COLO668 (cell line): ENCODE measurements at regions not wholly inside any gene's neighbourhood (a gene's known extent, or its start where the extent isn't known, plus 50 kb on each side); places are given as distances from the start of the nearest gene placed in this dataset.

Experiments
- DNase-seq: peaks from one replicate; lab custom pipeline; 2025; ENCODE audit not compliant: unreplicated experiment; lab: John Stamatoyannopoulos, UW

DNA sequence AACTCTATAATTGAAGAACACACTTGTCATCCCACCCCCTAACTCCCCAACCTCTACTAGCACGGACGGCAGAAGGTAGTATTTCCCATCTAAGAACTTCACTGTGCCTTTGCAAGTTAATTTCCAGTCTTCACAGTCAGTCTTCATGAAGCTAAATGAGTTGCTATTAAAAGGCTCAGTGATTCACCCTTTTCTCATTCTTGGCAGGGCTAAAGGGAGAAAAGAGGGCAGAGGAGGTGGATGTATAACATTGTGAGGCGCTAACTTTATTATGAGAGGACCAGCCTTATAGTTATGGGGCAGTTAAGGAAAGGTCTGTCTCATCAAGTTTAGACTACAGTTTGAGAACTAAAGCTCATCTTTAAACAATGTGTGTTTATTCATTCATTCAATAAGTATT lies 161.0 kb upstream of the S100G start:
- no peak for DNase-seq

DNA sequence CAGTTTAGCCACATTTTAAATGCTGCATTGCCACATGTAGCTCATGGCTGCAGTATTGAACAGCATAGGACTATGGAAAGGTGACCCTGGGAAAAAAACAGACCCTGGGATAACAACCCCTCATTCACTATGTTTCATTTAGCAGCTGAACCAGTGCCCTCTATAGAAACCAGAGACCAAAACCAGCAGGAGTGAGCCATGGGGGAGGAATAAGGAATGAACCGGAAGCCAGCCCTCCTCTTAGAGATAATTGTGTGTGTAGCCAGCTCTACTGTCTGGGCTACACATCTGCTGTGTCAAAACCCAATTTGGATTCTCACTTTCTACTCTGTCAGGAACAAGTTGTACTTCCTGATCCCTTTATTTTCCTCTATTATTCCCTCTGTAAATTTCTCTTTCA lies 158.5 kb upstream of the S100G start:
- DNase-seq: no peak

DNA sequence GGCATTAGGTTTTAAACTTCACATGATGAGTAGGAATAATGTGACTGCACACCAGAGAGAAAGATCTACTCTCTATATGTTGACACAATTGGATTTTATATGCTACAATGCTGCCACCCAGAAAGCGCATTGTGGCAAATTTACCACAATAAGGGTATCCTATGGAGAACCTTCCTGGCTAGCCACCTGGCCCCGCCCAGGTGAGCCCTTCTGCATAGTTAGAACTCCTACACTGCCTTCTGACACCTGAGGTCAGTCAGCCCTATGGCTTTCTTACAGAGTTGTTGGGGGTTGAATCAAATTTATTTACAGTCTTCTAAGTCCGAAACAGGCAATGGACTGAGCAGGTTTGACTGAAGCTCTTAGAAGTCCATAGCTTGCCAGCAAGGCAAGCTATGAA lies 153.8 kb upstream of the S100G start:
- DNase-seq: no peak

DNA sequence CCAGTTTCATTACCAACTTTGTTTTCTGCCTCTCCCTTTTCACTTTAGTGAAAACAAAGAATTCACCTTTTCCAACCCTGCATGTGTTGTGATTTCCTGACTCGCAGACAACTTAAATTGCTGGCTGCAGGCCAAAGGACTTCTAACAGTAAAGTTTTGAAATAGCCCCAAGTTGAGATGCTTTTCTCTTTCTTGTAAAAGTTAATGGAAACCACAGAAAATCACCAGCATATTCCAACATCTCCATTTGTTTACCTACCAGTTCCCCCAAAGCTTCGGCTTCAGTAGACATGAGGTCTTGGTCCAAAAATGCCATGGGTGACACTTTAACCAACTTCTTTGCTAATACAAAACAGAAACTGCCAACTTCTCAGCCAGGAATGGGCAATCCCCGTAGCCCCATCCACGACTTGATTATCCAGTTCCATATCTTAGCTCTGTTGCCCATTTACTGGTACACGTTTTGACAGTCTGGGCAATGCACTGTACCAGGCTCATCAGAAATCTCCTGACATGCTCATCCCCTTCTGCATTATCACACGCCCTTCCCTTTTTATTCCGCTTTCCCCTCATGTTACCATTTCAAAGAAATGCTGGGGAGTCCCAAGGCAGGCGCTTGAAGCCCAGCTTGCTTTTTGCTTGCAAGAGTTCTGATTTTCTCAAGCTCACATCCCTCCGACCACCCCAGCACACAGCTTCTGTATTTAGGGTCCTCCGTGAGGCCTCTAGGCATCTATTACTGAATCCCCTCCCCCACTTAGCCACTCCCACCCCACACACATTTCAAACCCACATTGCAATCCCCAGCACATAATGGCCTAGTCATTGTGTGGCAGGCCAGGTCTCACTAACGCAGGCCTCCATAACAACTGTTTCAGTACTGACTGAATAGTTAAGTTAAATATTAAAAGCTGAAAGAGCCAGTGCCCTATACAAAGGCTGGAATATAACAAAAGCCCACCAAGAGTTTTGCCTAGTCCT lies 137.9 kb upstream of the S100G start:
- DNase-seq: no peak

GRCh38 chrX:16516232-16516876 lies 133.6 kb upstream of the S100G start:
- no peak for DNase-seq

DNA sequence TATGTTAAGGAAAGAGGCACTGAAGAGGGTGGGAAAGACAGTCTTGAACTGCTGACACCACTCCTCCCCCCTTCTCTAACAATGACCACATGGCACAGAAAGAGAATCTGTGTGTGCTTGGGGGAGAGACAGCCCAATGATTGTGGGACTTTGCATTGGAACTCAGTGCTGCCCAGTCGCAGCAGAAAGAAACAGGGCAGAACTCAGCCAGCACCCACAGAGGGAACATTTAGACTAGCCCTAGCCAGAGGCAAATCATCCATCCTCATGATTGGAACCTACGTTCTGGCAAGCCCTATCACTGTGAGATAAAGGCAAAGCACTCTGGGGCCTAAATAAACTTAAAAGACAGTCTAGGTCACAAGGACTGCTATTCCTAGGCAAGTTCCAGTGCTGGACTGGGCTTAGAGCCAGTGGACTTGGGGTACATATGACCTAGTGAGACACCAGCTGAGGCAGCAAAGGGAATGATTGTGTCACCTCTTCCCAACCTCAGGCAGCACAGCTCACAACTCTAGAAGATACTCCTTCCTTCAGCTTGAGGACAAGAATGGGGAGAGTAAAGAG lies 132.8 kb upstream of the S100G start:
- no peak for DNase-seq

DNA sequence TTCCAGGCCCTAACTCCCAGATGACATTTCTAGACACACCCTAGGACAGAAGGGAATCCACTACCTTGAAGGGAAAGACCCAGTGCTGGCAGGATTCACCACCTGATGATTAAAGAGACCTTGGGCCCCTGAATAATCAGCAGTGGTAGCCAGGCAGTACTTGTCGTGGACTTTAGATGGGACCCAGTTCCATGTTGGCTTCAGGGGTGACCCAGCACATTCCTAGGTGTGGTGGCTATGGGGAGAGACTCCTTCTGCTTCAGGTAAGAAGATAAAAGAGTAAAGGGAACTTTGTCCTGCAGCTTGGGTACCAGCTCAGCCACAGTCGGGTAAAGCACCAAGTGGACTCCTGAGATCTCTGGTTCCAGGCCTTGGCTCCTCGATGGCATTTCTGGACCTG lies 131.8 kb upstream of the S100G start:
- no peak for DNase-seq

DNA sequence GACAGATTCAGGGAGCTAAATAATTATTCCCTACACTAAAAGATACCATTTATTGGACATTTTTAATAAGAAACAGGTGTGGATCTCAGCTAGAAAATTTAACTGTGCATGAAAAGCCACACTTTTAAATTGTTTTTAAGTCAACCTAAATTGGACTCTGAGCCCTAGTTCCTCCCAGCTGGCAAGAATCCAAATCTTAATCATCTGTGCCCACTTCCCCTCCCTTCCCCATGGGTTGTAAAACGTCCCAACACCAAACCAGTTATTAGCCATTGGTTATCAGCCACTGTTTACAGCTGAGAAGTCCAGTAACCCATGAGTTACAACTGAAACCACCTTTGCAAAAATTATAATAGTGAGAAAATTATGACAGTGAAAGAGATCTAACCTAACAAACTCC lies 125.6 kb upstream of the S100G start:
- no peak for DNase-seq

- no peak for DNase-seq
Observed at GRCh38 chrX:16526003-16526402, 124.0 kb upstream of the S100G start.

DNA sequence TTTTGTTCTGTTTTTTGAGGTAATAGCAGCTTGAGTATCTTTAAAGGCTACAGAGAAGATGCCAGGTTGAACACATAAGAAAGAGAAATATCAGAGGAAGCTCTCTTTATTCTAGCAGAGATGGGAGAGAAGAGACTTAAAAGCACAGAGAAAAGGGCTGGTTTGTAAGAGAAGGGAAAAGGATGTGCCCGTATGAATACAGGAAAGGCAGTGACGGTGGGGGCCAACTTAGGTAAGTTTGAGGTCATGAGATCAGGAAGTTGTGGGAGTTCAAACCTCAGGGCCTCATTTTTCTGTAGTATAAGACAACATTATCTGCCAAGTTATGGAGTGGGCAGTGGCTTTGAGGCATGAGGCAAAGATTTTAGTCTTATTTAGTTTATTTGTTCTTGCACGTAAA lies 121.3 kb upstream of the S100G start:
- no peak for DNase-seq
